Adrenal gland (tissue), 9 donors: ENCODE measurements at regions not wholly inside any gene's neighbourhood (a gene's known extent, or its start where the extent isn't known, plus 50 kb on each side); places are given as distances from the start of the nearest gene placed in this dataset.

Experiments
- DNase-seq, 7 donors: peaks; one replicate each; pipeline ENCODE4 v3.0.0-alpha.2; 2019 to 2020
- H3K27ac ChIP-seq, 5 donors: fragments of 200-600 bp; sonication (generic) in 4 of 5; 1 replicate in 3 of 5; 2 replicates in 2 of 5; pipeline versions ENCODE4 v1.5.1 to v1.8.0; 2016 to 2020; ENCODE audit warnings: mild to moderate bottlenecking in 1 of 5
- H3K27me3 ChIP-seq: fragments of 200-600 bp; 2 replicates; pipeline ENCODE4 v1.8.0; 2021
- H3K36me3 ChIP-seq, 2 donors: fragments of 200-600 bp; replicated peaks in 1 of 2; 1 replicate in 1 of 2; 2 replicates in 1 of 2; pipeline versions ENCODE4 v1.5.1 to v1.8.0; 2018 to 2022
- H3K4me1 ChIP-seq, 2 donors: fragments of 200-600 bp; replicated peaks in 1 of 2; 1 replicate in 1 of 2; 2 replicates in 1 of 2; pipeline versions ENCODE4 v1.5.1 to v1.8.0; 2018 to 2021
- H3K4me3 ChIP-seq, 4 donors: fragments of 200-600 bp; sonication (generic) in 3 of 4; one replicate each; pipeline ENCODE4 v1.5.1; 2016 to 2018
- H3K9me3 ChIP-seq, 3 donors: fragments of 200-600 bp; sonication (generic) in 1 of 3; replicated peaks in 1 of 3; 1 replicate in 2 of 3; 2 replicates in 1 of 3; pipeline versions ENCODE4 v1.5.1 to v1.8.0; 2016 to 2021
- CTCF ChIP-seq, 6 experiments: fragments of 450-650 bp in 4 of 6; fragments of 200-600 bp in 2 of 6; sonication (generic) in 1 of 6; IDR thresholded peaks; 1 replicate in 5 of 6; 2 replicates in 1 of 6; pipeline versions ENCODE4 v1.5.1 to v1.8.0; 2016 to 2021; ENCODE audit warnings: antibody characterized with exemption in 6 of 6, mild to moderate bottlenecking in 2 of 6, moderate library complexity in 1 of 6
- POLR2A ChIP-seq, 2 donors: fragments of 450-650 bp; IDR thresholded peaks; one replicate each; pipeline ENCODE4 v1.6.1; 2017; ENCODE audit warnings: antibody characterized with exemption in 2 of 2, mild to moderate bottlenecking in 2 of 2, moderate library complexity in 1 of 2
- WGBS, 4 donors: extraction: QIAGEN DNeasy Blood & Tissue Kit in 2 of 4; methylation state at CpG; one replicate each; pipeline versions ENCODE4 v1.1.5 to v1.1.7; 2013 to 2017; 5-methylcytosine and 5-hydroxymethylcytosine counted together
- intact Hi-C, 2 donors: fragments of 100-400 bp; cut with DNase I; formaldehyde crosslinking; loops; one replicate each; pipeline versions ENCODE4 v1.14.1 to v1.15.0; 2022 to 2023
- donor health status: healthy with polysubstance abuse.
- donor health status: Bipolar disorder and iron deficiency.
- donor health status: DM: yes; HTN: yes; CAD: no.
- donor health status: DM: no; HTN: no; CAD: no.
- donor health status: DM: no; HTN: no; CAD: no.

GRCh38 chr21:38121888-38122720 is 134.7 kb upstream of the KCNJ15 start:
- H3K4me1 ChIP-seq = no peaks in the 10 kb centered on the region
- 71 to 81% (median 77%) methylated on average over 7 of the region's 7 CpGs for WGBS, 4 donors
- peaks cover 9% of the 10 kb centered on the region for H3K27me3 ChIP-seq
- no peak for DNase-seq
- H3K9me3 ChIP-seq = no peaks in the 10 kb centered on the region
- no peak for TF ChIP-seq POLR2A (IDR thresholded peaks at IDR 0.05)
- TF ChIP-seq CTCF (IDR thresholded peaks at IDR 0.05) = no peak
- H3K36me3 ChIP-seq = no peaks in the 10 kb centered on the region
- intact Hi-C loops = no loop called here
- H3K4me3 ChIP-seq = no peak overlapping the region
- H3K27ac ChIP-seq = no peak overlapping the region

GRCh38 chr21:38123626-38124025 is 133.2 kb upstream of the KCNJ15 start:
- H3K27me3 ChIP-seq = peaks cover 9% of the 10 kb centered on the region
- WGBS, 4 donors = 77 to 100% (median 81%) methylated on average over 2 to 5 of the region's 5 CpGs
- H3K4me3 ChIP-seq = no peak overlapping the region
- TF ChIP-seq POLR2A (IDR thresholded peaks at IDR 0.05) = no peak
- no peak for TF ChIP-seq CTCF (IDR thresholded peaks at IDR 0.05)
- DNase-seq = no peak
- no peak overlapping the region for H3K27ac ChIP-seq
- H3K9me3 ChIP-seq = no peaks in the 10 kb centered on the region
- no peaks in the 10 kb centered on the region for H3K4me1 ChIP-seq
- H3K36me3 ChIP-seq = no peaks in the 10 kb centered on the region
- intact Hi-C loops = no loop called here

- H3K4me1 ChIP-seq = no peaks in the 10 kb centered on the region
- no peaks in the 10 kb centered on the region for H3K9me3 ChIP-seq
- H3K4me3 ChIP-seq = no peak overlapping the region
- H3K27ac ChIP-seq = no peak overlapping the region
- H3K36me3 ChIP-seq = no peaks in the 10 kb centered on the region
- WGBS, 4 donors = 28 to 30% (median 29%) methylated on average over 8 of the region's 8 CpGs
- DNase-seq = peak; percentile 23 to 79 (median 61)
- intact Hi-C loops = loop anchor here in 1 of 2 donors (5.0 kb wide), 1 partner anchor 414 kb away; no protein-coding TSS in a partner anchor
- peaks cover 9% of the 10 kb centered on the region for H3K27me3 ChIP-seq
- no peak for TF ChIP-seq POLR2A (IDR thresholded peaks at IDR 0.05)
- TF ChIP-seq CTCF (IDR thresholded peaks at IDR 0.05) = peak; percentile 44 to 66 (median 54)
Measured at GRCh38 chr21:38126666-38127303, 130.0 kb upstream of the KCNJ15 start.

GRCh38 chr21:38129711-38130110 is 127.1 kb upstream of the KCNJ15 start:
- Histone ChIP-seq H3K9me3 (no peaks in the 10 kb centered on the region), H3K27me3 (peaks cover 9% of the 10 kb centered on the region), H3K4me1 (no peaks in the 10 kb centered on the region), H3K4me3 (no peak overlapping the region), H3K36me3 (no peaks in the 10 kb centered on the region), H3K27ac (no peak overlapping the region)
- WGBS, 4 donors = 76 to 88% (median 80%) methylated on average over 1 of the region's 1 CpG
- no peak for TF ChIP-seq CTCF (IDR thresholded peaks at IDR 0.05)
- no peak for TF ChIP-seq POLR2A (IDR thresholded peaks at IDR 0.05)
- intact Hi-C loops = loop anchor here in 1 of 2 donors (5.0 kb wide), 1 partner anchor 417 kb away; no protein-coding TSS in a partner anchor
- no peak for DNase-seq
